Liver (tissue), 8 donors: ENCODE measurements at regions not wholly inside any gene's neighbourhood (a gene's known extent, or its start where the extent isn't known, plus 50 kb on each side); places are given as distances from the start of the nearest gene placed in this dataset.

Source experiments
- DNase-seq: peaks from one replicate; pipeline ENCODE4 v3.0.0-alpha.2; 2017; ENCODE audit warnings: low spot score
- H3K27ac ChIP-seq, 2 donors: one replicate each; pipeline ENCODE4 v1.7.0; 2013; ENCODE audit warnings: inconsistent platforms in 2 of 2, low read length in 2 of 2, control low read depth in 1 of 2, low read depth in 1 of 2, mild to moderate bottlenecking in 1 of 2
- H3K27me3 ChIP-seq, 4 donors: one replicate each; pipeline versions ENCODE4 v1.6.1 to v1.7.0; 2013; ENCODE audit warnings: low read length in 3 of 4, inconsistent platforms in 1 of 4, mild to moderate bottlenecking in 1 of 4, moderate library complexity in 1 of 4; ENCODE audit not compliant: control insufficient read depth in 4 of 4, insufficient read depth in 4 of 4
- H3K36me3 ChIP-seq, 4 donors: one replicate each; pipeline versions ENCODE4 v1.6.1 to v1.7.0; 2013; ENCODE audit warnings: low read length in 3 of 4, mild to moderate bottlenecking in 3 of 4, low read depth in 1 of 4, moderate library complexity in 1 of 4; ENCODE audit not compliant: control insufficient read depth in 4 of 4, insufficient read depth in 3 of 4
- H3K4me1 ChIP-seq, 4 donors: one replicate each; pipeline versions ENCODE4 v1.6.1 to v1.7.0; 2013; ENCODE audit warnings: low read length in 3 of 4, mild to moderate bottlenecking in 3 of 4, moderate library complexity in 1 of 4; ENCODE audit not compliant: control insufficient read depth in 4 of 4, insufficient read depth in 4 of 4
- H3K4me3 ChIP-seq, 3 donors: one replicate each; pipeline versions ENCODE4 v1.6.1 to v1.7.0; 2013; ENCODE audit warnings: low read length in 3 of 3, control low read depth in 1 of 3, low read depth in 1 of 3, mild to moderate bottlenecking in 1 of 3
- H3K9ac ChIP-seq, 2 donors: one replicate each; pipeline ENCODE4 v1.7.0; 2013; ENCODE audit warnings: low read length in 2 of 2, mild to moderate bottlenecking in 2 of 2, moderate library complexity in 2 of 2, control low read depth in 1 of 2, low read depth in 1 of 2
- H3K9me3 ChIP-seq, 4 donors: one replicate each; pipeline versions ENCODE4 v1.6.1 to v1.7.0; 2013; ENCODE audit warnings: low read length in 3 of 4; ENCODE audit not compliant: control insufficient read depth in 4 of 4
- EGR1 ChIP-seq, 2 donors: IDR thresholded peaks; 2 replicates each; pipeline ENCODE4 v1.6.1; 2016 to 2018; ENCODE audit warnings: antibody characterized with exemption in 2 of 2, low read depth in 2 of 2
- FOXA1 ChIP-seq: IDR thresholded peaks from 2 replicates; pipeline ENCODE4 v1.6.1; 2016; ENCODE audit warnings: antibody characterized with exemption
- FOXA2 ChIP-seq: IDR thresholded peaks from 2 replicates; pipeline ENCODE4 v1.6.1; 2016; ENCODE audit warnings: antibody characterized with exemption
- HNF4A ChIP-seq, 2 donors: conservative IDR thresholded peaks; 2 replicates each; pipeline ENCODE4 v1.6.1; 2016; ENCODE audit warnings: antibody characterized with exemption in 2 of 2, mild to moderate bottlenecking in 2 of 2
- HNF4G ChIP-seq: IDR thresholded peaks from 2 replicates; pipeline ENCODE4 v1.6.1; 2016; ENCODE audit warnings: antibody characterized with exemption
- JUND ChIP-seq, 2 donors: IDR thresholded peaks; 2 replicates each; pipeline ENCODE4 v1.6.1; 2016; ENCODE audit warnings: antibody characterized with exemption in 2 of 2
- RAD21 ChIP-seq, 2 donors: IDR thresholded peaks; 2 replicates each; pipeline ENCODE4 v1.6.1; 2016; ENCODE audit warnings: antibody characterized with exemption in 2 of 2, mild to moderate bottlenecking in 2 of 2
- RXRA ChIP-seq, 2 donors: IDR thresholded peaks; 2 replicates each; pipeline ENCODE4 v1.6.1; 2017 to 2018; ENCODE audit warnings: antibody characterized with exemption in 2 of 2, mild to moderate bottlenecking in 1 of 2
- SP1 ChIP-seq: IDR thresholded peaks from 2 replicates; pipeline ENCODE4 v1.6.1; 2018; ENCODE audit warnings: antibody characterized with exemption, mild to moderate bottlenecking
- TAF1 ChIP-seq: conservative IDR thresholded peaks from 2 replicates; pipeline ENCODE4 v1.6.1; 2016; ENCODE audit warnings: antibody characterized with exemption, mild to moderate bottlenecking
- YY1 ChIP-seq: IDR thresholded peaks from 2 replicates; pipeline ENCODE4 v1.6.1; 2016; ENCODE audit warnings: antibody characterized with exemption, mild to moderate bottlenecking
- WGBS: extraction: QIAGEN DNeasy Blood & Tissue Kit; methylation state at CpG from one replicate; pipeline ENCODE4 v1.1.7; 2013; 5-methylcytosine and 5-hydroxymethylcytosine counted together
- TF ChIP-seq, protein P1 (sequence below): fragments of 150-350 bp; IDR thresholded peaks from 2 replicates; pipeline ENCODE4 v1.5.1; 2017; ENCODE audit warnings: improper control_type of control experiment, low read depth, low read length; ENCODE audit not compliant: missing input control
- TF ChIP-seq, protein P2 (sequence below): IDR thresholded peaks from 2 replicates; pipeline ENCODE4 v1.6.1; 2016; ENCODE audit warnings: antibody characterized with exemption, mild to moderate bottlenecking
- TF ChIP-seq, protein P3 (sequence below): IDR thresholded peaks from 2 replicates; pipeline ENCODE4 v1.6.1; 2016; ENCODE audit warnings: antibody characterized with exemption
- TF ChIP-seq, protein P4 (sequence below): IDR thresholded peaks from 2 replicates; pipeline ENCODE4 v1.6.1; 2016; ENCODE audit warnings: antibody characterized with exemption
- TF ChIP-seq, protein P5 (sequence below): IDR thresholded peaks from 2 replicates; pipeline ENCODE4 v1.6.1; 2016; ENCODE audit warnings: antibody characterized with exemption
- donor health status: healthy.
- donor health status: healthy.
- donor health status: healthy.
- donor health status: healthy.
- donor health status: healthy.

DNA sequence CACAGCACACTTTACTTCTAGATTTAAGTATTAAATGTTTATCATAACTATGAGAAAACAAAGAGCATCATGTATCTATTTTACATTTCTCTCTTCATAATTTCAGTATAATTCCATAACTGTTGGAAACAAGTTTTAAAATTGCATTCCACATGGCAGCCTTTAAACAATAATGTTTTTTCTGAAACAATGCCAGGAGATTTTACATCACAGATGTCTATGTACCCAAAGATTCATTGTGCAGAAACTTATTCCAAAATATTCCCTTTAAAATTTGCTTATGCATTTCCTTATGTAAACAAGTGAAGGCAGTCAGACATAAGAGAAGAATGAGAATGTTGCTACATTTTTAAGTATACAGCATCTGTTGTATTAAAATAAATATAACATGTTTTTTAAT lies 324.9 kb upstream of the COL8A1 start:
- Histone ChIP-seq H3K4me3 (no peak overlapping the region), H3K9me3 (peaks cover 0 to 3% (median 0%) of the 10 kb centered on the region in 4 donors), H3K4me1 (no peaks in the 10 kb centered on the region), H3K9ac (no peak overlapping the region), H3K36me3 (no peaks in the 10 kb centered on the region), H3K27ac (no peak overlapping the region), H3K27me3 (no peaks in the 10 kb centered on the region)
- DNase-seq = no peak
- TF ChIP-seq, protein P1, sequence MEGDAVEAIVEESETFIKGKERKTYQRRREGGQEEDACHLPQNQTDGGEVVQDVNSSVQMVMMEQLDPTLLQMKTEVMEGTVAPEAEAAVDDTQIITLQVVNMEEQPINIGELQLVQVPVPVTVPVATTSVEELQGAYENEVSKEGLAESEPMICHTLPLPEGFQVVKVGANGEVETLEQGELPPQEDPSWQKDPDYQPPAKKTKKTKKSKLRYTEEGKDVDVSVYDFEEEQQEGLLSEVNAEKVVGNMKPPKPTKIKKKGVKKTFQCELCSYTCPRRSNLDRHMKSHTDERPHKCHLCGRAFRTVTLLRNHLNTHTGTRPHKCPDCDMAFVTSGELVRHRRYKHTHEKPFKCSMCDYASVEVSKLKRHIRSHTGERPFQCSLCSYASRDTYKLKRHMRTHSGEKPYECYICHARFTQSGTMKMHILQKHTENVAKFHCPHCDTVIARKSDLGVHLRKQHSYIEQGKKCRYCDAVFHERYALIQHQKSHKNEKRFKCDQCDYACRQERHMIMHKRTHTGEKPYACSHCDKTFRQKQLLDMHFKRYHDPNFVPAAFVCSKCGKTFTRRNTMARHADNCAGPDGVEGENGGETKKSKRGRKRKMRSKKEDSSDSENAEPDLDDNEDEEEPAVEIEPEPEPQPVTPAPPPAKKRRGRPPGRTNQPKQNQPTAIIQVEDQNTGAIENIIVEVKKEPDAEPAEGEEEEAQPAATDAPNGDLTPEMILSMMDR = no peak
- TF ChIP-seq YY1 (no peak), JUND (IDR thresholded peaks at IDR 0.05) (no peak), RAD21 (IDR thresholded peaks at IDR 0.05) (no peak), TAF1 (no peak), EGR1 (IDR thresholded peaks at IDR 0.05; ENCODE audit: low read depth in 2 of 2) (no peak), HNF4G (no peak)
- TF ChIP-seq, protein P2, sequence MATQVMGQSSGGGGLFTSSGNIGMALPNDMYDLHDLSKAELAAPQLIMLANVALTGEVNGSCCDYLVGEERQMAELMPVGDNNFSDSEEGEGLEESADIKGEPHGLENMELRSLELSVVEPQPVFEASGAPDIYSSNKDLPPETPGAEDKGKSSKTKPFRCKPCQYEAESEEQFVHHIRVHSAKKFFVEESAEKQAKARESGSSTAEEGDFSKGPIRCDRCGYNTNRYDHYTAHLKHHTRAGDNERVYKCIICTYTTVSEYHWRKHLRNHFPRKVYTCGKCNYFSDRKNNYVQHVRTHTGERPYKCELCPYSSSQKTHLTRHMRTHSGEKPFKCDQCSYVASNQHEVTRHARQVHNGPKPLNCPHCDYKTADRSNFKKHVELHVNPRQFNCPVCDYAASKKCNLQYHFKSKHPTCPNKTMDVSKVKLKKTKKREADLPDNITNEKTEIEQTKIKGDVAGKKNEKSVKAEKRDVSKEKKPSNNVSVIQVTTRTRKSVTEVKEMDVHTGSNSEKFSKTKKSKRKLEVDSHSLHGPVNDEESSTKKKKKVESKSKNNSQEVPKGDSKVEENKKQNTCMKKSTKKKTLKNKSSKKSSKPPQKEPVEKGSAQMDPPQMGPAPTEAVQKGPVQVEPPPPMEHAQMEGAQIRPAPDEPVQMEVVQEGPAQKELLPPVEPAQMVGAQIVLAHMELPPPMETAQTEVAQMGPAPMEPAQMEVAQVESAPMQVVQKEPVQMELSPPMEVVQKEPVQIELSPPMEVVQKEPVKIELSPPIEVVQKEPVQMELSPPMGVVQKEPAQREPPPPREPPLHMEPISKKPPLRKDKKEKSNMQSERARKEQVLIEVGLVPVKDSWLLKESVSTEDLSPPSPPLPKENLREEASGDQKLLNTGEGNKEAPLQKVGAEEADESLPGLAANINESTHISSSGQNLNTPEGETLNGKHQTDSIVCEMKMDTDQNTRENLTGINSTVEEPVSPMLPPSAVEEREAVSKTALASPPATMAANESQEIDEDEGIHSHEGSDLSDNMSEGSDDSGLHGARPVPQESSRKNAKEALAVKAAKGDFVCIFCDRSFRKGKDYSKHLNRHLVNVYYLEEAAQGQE = no peak
- TF ChIP-seq, protein P3, sequence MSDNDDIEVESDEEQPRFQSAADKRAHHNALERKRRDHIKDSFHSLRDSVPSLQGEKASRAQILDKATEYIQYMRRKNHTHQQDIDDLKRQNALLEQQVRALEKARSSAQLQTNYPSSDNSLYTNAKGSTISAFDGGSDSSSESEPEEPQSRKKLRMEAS = no peak
- TF ChIP-seq, protein P4, sequence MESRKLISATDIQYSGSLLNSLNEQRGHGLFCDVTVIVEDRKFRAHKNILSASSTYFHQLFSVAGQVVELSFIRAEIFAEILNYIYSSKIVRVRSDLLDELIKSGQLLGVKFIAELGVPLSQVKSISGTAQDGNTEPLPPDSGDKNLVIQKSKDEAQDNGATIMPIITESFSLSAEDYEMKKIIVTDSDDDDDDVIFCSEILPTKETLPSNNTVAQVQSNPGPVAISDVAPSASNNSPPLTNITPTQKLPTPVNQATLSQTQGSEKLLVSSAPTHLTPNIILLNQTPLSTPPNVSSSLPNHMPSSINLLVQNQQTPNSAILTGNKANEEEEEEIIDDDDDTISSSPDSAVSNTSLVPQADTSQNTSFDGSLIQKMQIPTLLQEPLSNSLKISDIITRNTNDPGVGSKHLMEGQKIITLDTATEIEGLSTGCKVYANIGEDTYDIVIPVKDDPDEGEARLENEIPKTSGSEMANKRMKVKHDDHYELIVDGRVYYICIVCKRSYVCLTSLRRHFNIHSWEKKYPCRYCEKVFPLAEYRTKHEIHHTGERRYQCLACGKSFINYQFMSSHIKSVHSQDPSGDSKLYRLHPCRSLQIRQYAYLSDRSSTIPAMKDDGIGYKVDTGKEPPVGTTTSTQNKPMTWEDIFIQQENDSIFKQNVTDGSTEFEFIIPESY = no peak

DNA sequence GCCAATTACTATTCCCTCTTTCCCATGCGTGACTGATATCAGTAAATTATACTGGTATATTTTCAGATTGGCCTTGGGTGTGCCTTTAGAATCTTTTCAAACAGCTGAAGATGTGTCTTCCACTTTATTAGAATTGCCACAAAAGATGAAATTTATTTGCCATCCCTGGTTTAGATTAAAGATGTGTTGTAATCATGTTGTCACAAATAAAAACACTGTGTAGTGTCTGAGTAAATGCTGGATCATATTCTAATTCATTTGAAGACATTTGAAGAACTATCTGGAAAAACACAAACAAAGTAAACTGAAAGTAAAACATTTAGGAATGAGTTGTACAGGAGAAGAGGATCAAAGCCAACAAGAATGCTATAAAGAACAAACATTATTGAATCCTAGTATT lies 339.7 kb upstream of the COL8A1 start:
- H3K9ac ChIP-seq = no peak overlapping the region
- TF ChIP-seq, protein P3 = no peak
- TF ChIP-seq, protein P1 = no peak
- TF ChIP-seq FOXA2 = no peak
- TF ChIP-seq JUND (IDR thresholded peaks at IDR 0.05) = no peak
- no peak for TF ChIP-seq HNF4A (conservative IDR thresholded peaks at IDR 0.05)
- TF ChIP-seq, protein P5, sequence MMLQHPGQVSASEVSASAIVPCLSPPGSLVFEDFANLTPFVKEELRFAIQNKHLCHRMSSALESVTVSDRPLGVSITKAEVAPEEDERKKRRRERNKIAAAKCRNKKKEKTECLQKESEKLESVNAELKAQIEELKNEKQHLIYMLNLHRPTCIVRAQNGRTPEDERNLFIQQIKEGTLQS = no peak
- TF ChIP-seq, protein P2 = no peak
- no peak for TF ChIP-seq TAF1
- TF ChIP-seq FOXA1 = no peak
- TF ChIP-seq SP1 = no peak
- TF ChIP-seq RXRA (IDR thresholded peaks at IDR 0.05) = no peak
- no peak for TF ChIP-seq EGR1 (IDR thresholded peaks at IDR 0.05; ENCODE audit: low read depth in 2 of 2)

More for the DNA sequence above, 339.7 kb upstream of the COL8A1 start:
- Histone ChIP-seq H3K27ac (no peak overlapping the region), H3K9me3 (no peaks in the 10 kb centered on the region), H3K4me3 (no peak overlapping the region), H3K36me3 (no peaks in the 10 kb centered on the region), H3K4me1 (no peaks in the 10 kb centered on the region), H3K27me3 (no peaks in the 10 kb centered on the region)
- WGBS = 85% methylated on average over 1 of the region's 1 CpG
- DNase-seq = no peak
